B cell (primary cell): ENCODE measurements at regions not wholly inside any gene's neighbourhood (a gene's known extent, or its start where the extent isn't known, plus 50 kb on each side); places are given as distances from the start of the nearest gene placed in this dataset.

Experiments
- ATAC-seq: fragments of 200-7000 bp; cut with Tn5 transposase; one replicate; pipeline ENCODE4 v1.10.0; 2021; ENCODE audit warnings: low read depth, mild to moderate bottlenecking, moderate number of reproducible peaks, moderate library complexity
- CTCF ChIA-PET: fragments of 350-600 bp; sonication (Branson Sonifier 250); formaldehyde crosslinking; loops from one replicate; lab custom pipeline; 2021; ENCODE audit warnings: antibody characterized with exemption, inconsistent platforms; lab: Charles Lee
- POLR2A ChIA-PET: fragments of 350-600 bp; sonication (Branson Sonifier 250); formaldehyde crosslinking; loops from one replicate; lab custom pipeline; 2021; ENCODE audit warnings: antibody characterized with exemption; lab: Charles Lee
- DNase-seq: peaks from one replicate; pipeline ENCODE4 v3.0.0; 2013
- H2AFZ ChIP-seq: 2 replicates; pipeline ENCODE4 v1.6.1; 2012; ENCODE audit warnings: mild to moderate bottlenecking, low read depth, low read length; ENCODE audit not compliant: insufficient read depth, poor library complexity, severe bottlenecking
- H3K27ac ChIP-seq, 2 donors: 1 replicate in 1 of 2; 2 replicates in 1 of 2; pipeline ENCODE4 v1.5.1; 2012 to 2013; ENCODE audit warnings: low read length in 2 of 2, mild to moderate bottlenecking in 2 of 2, moderate library complexity in 1 of 2
- H3K27me3 ChIP-seq, 4 experiments: fragments of 200-600 bp in 1 of 4; sonication (generic) in 1 of 4; replicated peaks in 1 of 4; 1 replicate in 2 of 4; 2 replicates in 2 of 4; pipeline versions ENCODE4 v1.6.1 to v1.7.0; 2013 to 2016; ENCODE audit warnings: low read length in 3 of 4, mild to moderate bottlenecking in 2 of 4, mixed read lengths in 1 of 4, moderate library complexity in 1 of 4; ENCODE audit not compliant: insufficient read depth in 4 of 4, control insufficient read depth in 3 of 4; ENCODE audit errors: control extremely low read depth in 1 of 4
- H3K36me3 ChIP-seq, 2 experiments: replicated peaks in 1 of 2; 1 replicate in 1 of 2; 2 replicates in 1 of 2; pipeline versions ENCODE4 v1.6.1 to v1.7.1; 2013; ENCODE audit warnings: low read length in 1 of 2; ENCODE audit not compliant: insufficient read depth in 2 of 2, control insufficient read depth in 1 of 2; ENCODE audit errors: control extremely low read depth in 1 of 2, extremely low read depth in 1 of 2
- H3K4me1 ChIP-seq, 2 donors: fragments of 200-600 bp in 1 of 2; sonication (generic) in 1 of 2; 1 replicate in 1 of 2; 2 replicates in 1 of 2; pipeline versions ENCODE4 v1.5.1 to v1.6.1; 2013 to 2017; ENCODE audit warnings: low read length in 2 of 2; ENCODE audit not compliant: control insufficient read depth in 2 of 2, insufficient read depth in 2 of 2
- H3K4me2 ChIP-seq: replicated peaks from 2 replicates; pipeline ENCODE3; 2012; ENCODE audit warnings: mild to moderate bottlenecking, low read depth, low read length; ENCODE audit not compliant: poor library complexity, severe bottlenecking
- H3K4me3 ChIP-seq, 5 experiments: fragments of 200-600 bp in 1 of 5; sonication (generic) in 1 of 5; 1 replicate in 3 of 5; 2 replicates in 2 of 5; pipeline versions ENCODE4 v1.5.1 to v1.7.0; 2011 to 2016; ENCODE audit warnings: low read length in 4 of 5, mild to moderate bottlenecking in 4 of 5, low read depth in 2 of 5, control low read depth in 1 of 5, moderate library complexity in 1 of 5; ENCODE audit not compliant: insufficient read depth in 1 of 5; ENCODE audit errors: control extremely low read depth in 1 of 5, extremely low read depth in 1 of 5
- H3K79me2 ChIP-seq: fragments of 200-600 bp; sonication (generic); one replicate; pipeline ENCODE4 v1.6.0; 2016; ENCODE audit warnings: low read length; ENCODE audit not compliant: control insufficient read depth, insufficient read depth
- H3K9ac ChIP-seq: fragments of 200-600 bp; sonication (generic); 2 replicates; pipeline ENCODE4 v1.6.1; 2017; ENCODE audit warnings: mild to moderate bottlenecking, low read length, moderate library complexity
- H3K9me3 ChIP-seq, 3 donors: one replicate each; pipeline versions ENCODE4 v1.6.1 to v1.7.1; 2013; ENCODE audit warnings: low read length in 2 of 3; ENCODE audit not compliant: control insufficient read depth in 2 of 3, insufficient read depth in 1 of 3; ENCODE audit errors: control extremely low read depth in 1 of 3
- H4K20me1 ChIP-seq: 2 replicates; pipeline ENCODE4 v1.6.0; 2012; ENCODE audit warnings: mild to moderate bottlenecking, low read length; ENCODE audit not compliant: insufficient read depth, control insufficient read depth, poor library complexity, severe bottlenecking
- H3K27ac Mint-ChIP-seq: one replicate; pipeline ENCODE4 v1.8.0; 2021; ENCODE audit warnings: mixed read lengths
- H3K27me3 Mint-ChIP-seq: one replicate; pipeline ENCODE4 v1.8.0; 2021; ENCODE audit warnings: mixed read lengths
- H3K4me1 Mint-ChIP-seq: one replicate; pipeline ENCODE4 v1.8.0; 2021; ENCODE audit warnings: mixed read lengths
- H3K4me3 Mint-ChIP-seq: one replicate; pipeline ENCODE4 v1.8.0; 2021; ENCODE audit warnings: mixed read lengths
- H3K9me3 Mint-ChIP-seq: one replicate; pipeline ENCODE4 v1.8.0; 2022; ENCODE audit warnings: mixed read lengths; ENCODE audit not compliant: insufficient read depth
- EZH2 ChIP-seq: IDR thresholded peaks from 2 replicates; pipeline ENCODE4 v1.6.1; 2012; ENCODE audit warnings: borderline replicate concordance, low read depth, mild to moderate bottlenecking, moderate library complexity, low read length; ENCODE audit not compliant: insufficient read depth, poor library complexity, severe bottlenecking
- WGBS: methylation state at CpG from one replicate; pipeline ENCODE4 v1.1.5; 2013; ENCODE audit warnings: missing lambda C conversion rate; ENCODE audit not compliant: insufficient coverage; 5-methylcytosine and 5-hydroxymethylcytosine counted together
- intact Hi-C: fragments of 100-400 bp; cut with micrococcal nuclease; formaldehyde crosslinking; loops from one replicate; pipeline ENCODE4 v1.10.0; 2022
- TF ChIP-seq, protein P1 (sequence below): fragments of 200-600 bp; IDR thresholded peaks from one replicate; pipeline ENCODE4 v1.8.0; 2022; ENCODE audit warnings: antibody characterized with exemption, mild to moderate bottlenecking

DNA sequence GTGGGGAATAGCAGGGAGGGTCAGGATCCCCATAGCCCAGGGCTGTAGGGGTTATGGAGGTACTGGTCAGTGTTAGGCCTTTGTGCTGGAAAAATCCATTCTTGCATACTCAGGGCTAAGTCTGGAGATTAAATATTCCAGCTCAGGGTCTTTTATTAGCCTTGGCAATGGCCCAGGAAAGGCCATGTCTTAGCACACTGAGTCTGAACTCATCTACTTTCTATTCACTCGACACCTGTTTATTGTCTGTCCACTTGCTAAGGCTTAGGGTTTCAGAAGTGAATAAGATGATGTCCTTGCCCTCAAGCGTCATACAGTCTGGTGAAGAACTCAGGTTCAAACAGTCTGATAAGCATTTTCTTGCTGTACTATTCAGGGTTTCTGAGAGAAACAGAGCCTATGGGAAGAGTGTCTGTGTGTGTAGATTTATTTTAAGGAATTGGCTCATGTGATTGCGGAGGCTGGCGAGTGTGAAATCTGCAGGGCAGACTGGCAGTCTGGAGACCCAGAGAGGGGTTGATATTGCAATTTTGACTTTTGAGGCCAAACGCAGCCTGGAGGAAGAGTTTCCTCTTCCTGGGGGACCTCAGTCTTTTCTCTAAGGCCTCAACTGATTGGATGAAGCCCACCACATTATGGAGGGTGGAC is 135.8 kb downstream of the RAMP3 start:
- peaks cover 0 to 5% (median 4%) of the 10 kb centered on the region in 3 donors for H3K9me3 ChIP-seq
- H3K4me1 ChIP-seq = no peaks in the 10 kb centered on the region
- WGBS = 96% methylated on average over 4 of the region's 5 CpGs
- no peak overlapping the region for H3K27ac Mint-ChIP-seq
- H3K27me3 ChIP-seq = peaks cover 0 to 4% (median 1%) of the 10 kb centered on the region in 4 experiments
- intact Hi-C loops = no loop called here
- H3K36me3 ChIP-seq = no peaks in the 10 kb centered on the region
- no peak overlapping the region for H3K4me3 ChIP-seq
- H3K79me2 ChIP-seq = no peaks in the 10 kb centered on the region
- H3K9me3 Mint-ChIP-seq = peaks cover 2% of the 10 kb centered on the region
- no peak overlapping the region for H3K4me3 Mint-ChIP-seq
- peaks cover 41% of the 10 kb centered on the region for H3K27me3 Mint-ChIP-seq
- no peaks in the 10 kb centered on the region for H3K4me1 Mint-ChIP-seq
- no peak overlapping the region for H3K27ac ChIP-seq
- H4K20me1 ChIP-seq = no peaks in the 10 kb centered on the region
- ATAC-seq (no peak), DNase-seq (no peak)
- CTCF ChIA-PET = no interaction called here
- POLR2A ChIA-PET = no interaction called here
- TF ChIP-seq, protein P1, sequence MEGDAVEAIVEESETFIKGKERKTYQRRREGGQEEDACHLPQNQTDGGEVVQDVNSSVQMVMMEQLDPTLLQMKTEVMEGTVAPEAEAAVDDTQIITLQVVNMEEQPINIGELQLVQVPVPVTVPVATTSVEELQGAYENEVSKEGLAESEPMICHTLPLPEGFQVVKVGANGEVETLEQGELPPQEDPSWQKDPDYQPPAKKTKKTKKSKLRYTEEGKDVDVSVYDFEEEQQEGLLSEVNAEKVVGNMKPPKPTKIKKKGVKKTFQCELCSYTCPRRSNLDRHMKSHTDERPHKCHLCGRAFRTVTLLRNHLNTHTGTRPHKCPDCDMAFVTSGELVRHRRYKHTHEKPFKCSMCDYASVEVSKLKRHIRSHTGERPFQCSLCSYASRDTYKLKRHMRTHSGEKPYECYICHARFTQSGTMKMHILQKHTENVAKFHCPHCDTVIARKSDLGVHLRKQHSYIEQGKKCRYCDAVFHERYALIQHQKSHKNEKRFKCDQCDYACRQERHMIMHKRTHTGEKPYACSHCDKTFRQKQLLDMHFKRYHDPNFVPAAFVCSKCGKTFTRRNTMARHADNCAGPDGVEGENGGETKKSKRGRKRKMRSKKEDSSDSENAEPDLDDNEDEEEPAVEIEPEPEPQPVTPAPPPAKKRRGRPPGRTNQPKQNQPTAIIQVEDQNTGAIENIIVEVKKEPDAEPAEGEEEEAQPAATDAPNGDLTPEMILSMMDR = no peak
- TF ChIP-seq EZH2 = no peak
- H2AFZ ChIP-seq = no peak overlapping the region
- H3K4me2 ChIP-seq = no peak overlapping the region
- H3K9ac ChIP-seq = no peak overlapping the region

DNA sequence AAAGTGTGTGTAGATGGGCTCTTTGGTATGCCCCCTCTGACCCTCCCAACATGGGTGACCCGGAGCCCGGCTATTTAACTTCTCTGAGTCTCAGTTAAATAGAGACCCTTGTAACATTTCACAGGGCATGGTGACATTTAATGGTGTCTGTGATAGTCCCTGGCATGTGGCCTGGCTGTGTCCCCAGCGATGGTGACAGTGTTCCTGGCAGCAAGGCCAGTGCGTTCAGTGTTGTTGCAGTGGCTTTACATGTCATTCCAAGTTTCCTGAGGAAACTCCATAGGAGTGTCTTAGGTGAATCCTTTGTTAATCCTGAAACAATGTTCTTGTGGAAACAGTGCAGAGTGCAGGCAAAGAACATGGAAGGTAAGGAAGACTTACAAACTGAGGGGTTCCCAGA is 137.0 kb downstream of the RAMP3 start:
- ChIA-PET POLR2A (no interaction called here), CTCF (no interaction called here)
- Histone ChIP-seq H2AFZ (no peak overlapping the region), H3K79me2 (no peaks in the 10 kb centered on the region), H3K4me1 (no peaks in the 10 kb centered on the region), H3K4me2 (no peak overlapping the region), H3K4me3 (no peak overlapping the region), H3K9ac (no peak overlapping the region), H4K20me1 (no peaks in the 10 kb centered on the region), H3K27me3 (peaks cover 0 to 4% (median 1%) of the 10 kb centered on the region in 4 experiments), H3K9me3 (peaks cover 0 to 5% (median 0%) of the 10 kb centered on the region in 3 donors), H3K36me3 (no peaks in the 10 kb centered on the region), H3K27ac (no peak overlapping the region)
- WGBS = 87% methylated on average over 4 of the region's 4 CpGs
- intact Hi-C loops = no loop called here
- Mint-ChIP-seq H3K4me3 (no peak overlapping the region), H3K27me3 (peaks cover 43% of the 10 kb centered on the region), H3K9me3 (no peaks in the 10 kb centered on the region), H3K27ac (no peak overlapping the region), H3K4me1 (no peaks in the 10 kb centered on the region)
- TF ChIP-seq EZH2 = no peak
- TF ChIP-seq, protein P1 = no peak
- ATAC-seq = no peak
- DNase-seq = no peak
